ENCODE measurements at regions not wholly inside any gene's neighbourhood (a gene's known extent, or its start where the extent isn't known, plus 50 kb on each side); places are given as distances from the start of the nearest gene placed in this dataset.
"Not testable (repeated sequence)": the region's sequence is repeated elsewhere in the genome, so short reads cannot be mapped to it uniquely, and the experiment has no call there.

DNA sequence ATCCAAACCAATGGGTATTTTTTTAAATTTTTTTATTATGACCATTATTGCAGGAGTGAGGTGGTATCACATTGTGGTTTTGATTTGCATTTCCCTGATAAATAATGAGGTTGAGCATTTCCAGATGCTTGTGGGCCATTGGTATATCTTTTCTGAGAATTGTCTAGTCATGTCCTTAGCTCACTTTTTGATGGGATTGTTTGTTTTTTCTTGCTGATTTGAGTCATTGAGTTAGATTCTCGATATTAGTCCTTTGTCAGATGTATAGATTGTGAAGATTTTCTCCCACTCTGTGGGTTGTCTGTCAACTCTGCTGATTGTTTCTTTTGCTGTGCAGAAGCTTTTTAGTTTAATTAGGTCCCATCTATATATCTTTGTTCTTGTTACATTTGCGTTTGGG is 388.9 kb downstream of the DAD1 start:
- ATAC-seq; intact Hi-C loops (cut with DNase I); DNase-seq (ENCODE audit: low spot score): not testable (repeated sequence)

DNA sequence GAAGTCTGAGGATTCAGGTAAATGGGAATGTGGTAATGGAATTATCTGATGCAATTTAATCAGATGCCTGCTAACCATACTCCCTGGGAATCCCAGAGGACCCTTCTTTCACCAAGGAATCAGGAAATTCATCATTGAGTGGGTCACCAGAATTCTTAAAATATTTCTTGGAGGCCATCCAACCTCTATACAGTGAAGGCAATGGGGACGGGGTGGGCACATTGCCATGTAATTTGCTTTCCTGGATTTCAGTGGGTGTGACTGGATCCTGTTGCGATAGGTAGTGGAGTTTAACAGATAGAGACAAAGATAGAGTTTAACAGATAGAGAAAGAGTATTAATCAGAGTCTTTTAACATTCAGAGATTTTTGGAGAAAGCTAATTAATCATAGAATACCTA is 394.4 kb downstream of the DAD1 start:
- intact Hi-C loops (cut with DNase I), result no loop called here
- no peak for ATAC-seq
- no peak for DNase-seq (ENCODE audit: low spot score)

DNA sequence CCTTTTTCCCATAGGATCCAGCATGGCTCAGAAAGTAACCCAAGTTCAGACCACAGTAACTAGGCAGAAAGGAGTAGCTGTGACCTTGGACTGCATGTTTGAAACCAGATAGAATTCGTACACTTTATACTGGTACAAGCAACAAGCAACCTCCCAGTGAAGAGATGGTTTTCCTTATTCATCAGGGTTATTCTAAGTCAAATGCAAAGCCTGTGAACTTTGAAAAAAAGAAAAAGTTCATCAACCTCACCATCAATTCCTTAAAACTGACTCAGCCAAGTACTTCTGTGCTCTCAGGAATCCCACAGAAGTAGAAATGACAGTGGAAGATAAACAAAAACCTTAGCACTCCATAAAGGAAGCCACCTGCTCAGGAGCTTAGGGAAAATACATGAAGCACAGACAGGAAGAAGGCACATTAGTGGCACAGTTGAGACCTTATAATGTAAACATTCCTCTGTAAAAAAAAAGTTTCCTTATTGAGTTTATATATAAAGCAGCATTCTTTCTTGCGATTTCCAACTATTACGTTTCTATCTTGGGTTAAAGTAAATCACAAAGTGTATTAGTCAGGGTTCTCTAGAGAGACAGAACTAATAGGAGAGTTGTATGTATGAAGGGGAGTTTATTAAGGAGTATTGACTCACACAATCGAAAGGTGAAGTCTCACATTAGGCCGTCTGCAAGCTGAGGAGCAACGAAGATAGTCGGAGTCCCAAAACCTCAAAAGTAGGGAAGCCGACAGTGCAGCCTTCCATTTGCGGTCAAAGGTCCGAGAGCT is 398.4 kb downstream of the DAD1 start:
- ATAC-seq, result peak; percentile 84
- intact Hi-C loops (cut with DNase I), result no loop called here
- DNase-seq (ENCODE audit: low spot score), result no peak

GRCh38 chr14:22189881-22190280 is 399.1 kb downstream of the DAD1 start:
- no peak for ATAC-seq
- no peak for DNase-seq (ENCODE audit: low spot score)
- intact Hi-C loops (cut with DNase I), result no loop called here

DNA sequence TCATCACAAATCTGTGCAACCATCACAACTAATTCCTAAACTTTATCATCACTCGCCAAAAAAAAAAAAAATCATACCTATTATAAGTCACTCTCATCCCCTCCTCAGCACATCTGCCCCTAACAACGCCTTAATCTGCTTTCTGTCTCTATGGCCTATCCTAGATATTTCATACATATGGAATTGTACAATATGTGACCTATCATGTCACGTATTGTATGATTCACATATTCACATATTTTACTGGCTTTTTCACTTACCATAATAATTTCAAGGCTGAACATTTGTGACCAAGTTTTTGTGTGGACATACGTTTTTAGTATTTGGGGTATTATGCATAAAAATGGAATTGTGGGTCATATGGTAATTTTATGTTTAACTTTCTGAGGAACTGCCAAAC is 400.7 kb downstream of the DAD1 start:
- no peak for ATAC-seq
- intact Hi-C loops (cut with DNase I), result no loop called here

GRCh38 chr14:22185789-22186188 is 403.2 kb downstream of the DAD1 start:
- intact Hi-C loops (cut with DNase I), result no loop called here
- no peak for ATAC-seq

More for the DNA sequence above, 400.7 kb downstream of the DAD1 start:
- no peak for DNase-seq (ENCODE audit: low spot score)

DNA sequence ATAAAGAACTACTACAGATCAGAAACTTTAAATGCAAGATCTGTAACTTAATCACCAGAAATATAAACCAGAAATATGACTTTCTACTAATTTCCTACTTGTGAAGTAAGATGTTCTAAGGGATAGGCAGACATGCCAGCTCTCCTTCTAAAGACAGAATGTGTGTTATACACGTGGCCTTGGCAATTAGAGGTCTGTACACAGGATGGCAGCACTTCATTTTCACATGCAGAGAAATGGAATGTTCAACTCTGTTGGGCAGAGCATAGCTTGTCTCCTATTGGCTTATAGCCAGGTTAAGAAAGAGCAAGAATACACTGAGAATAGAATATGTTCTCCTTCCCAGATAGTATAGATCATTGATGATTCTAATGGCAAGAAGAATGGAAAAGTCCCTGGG is 403.8 kb downstream of the DAD1 start:
- no peak for ATAC-seq

More at GRCh38 chr14:22185789-22186188, 403.2 kb downstream of the DAD1 start:
- DNase-seq (ENCODE audit: low spot score), result no peak

GRCh38 chr14:22184830-22185168 is 404.2 kb downstream of the DAD1 start:
- intact Hi-C loops (cut with DNase I), result no loop called here
- ATAC-seq (no peak), DNase-seq (ENCODE audit: low spot score) (no peak)

More for the DNA sequence above, 403.8 kb downstream of the DAD1 start:
- intact Hi-C loops (cut with DNase I), result no loop called here
- DNase-seq (ENCODE audit: low spot score), result no peak

DNA sequence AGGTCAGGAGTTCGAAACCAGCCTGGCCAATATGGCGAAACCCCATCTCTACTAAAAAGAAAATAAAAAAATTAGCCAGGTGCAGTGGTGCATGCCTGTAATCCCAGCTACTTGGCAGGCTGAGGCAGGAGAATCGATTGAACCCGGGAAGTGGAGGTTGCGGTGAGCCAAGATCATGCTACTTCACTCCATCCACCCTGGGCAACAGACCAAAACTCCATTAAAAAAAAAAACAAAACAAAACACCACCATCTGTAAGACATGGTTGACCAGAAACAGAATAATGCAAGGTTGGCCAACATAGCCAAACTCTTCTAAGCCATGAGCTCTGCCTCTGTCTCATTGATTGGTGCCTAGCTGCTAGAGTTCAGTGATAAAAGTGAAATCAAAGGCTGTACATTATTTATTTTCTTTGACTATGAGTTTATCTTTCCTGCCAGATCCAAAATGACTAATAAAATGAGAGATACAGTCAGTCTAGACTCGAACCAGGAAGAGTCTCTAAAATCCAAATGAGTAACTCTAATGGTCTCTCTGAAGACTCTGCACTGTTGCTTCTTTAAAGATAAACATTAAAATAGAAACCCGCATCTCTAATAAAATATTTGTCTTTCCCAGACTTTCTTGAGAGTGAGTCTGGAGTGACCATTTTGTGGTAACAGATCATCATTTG is 404.7 kb downstream of the DAD1 start:
- DNase-seq (ENCODE audit: low spot score) (no peak), ATAC-seq (no peak)
- intact Hi-C loops (cut with DNase I), result no loop called here

- intact Hi-C loops (cut with DNase I), result no loop called here
- no peak for ATAC-seq
- DNase-seq (ENCODE audit: low spot score), result no peak
Measured at GRCh38 chr14:22180045-22180444, 409.0 kb downstream of the DAD1 start.

GRCh38 chr14:22179190-22179589 is 409.8 kb downstream of the DAD1 start:
- intact Hi-C loops (cut with DNase I), result no loop called here
- ATAC-seq (peak; percentile 61), DNase-seq (ENCODE audit: low spot score) (no peak)

DNA sequence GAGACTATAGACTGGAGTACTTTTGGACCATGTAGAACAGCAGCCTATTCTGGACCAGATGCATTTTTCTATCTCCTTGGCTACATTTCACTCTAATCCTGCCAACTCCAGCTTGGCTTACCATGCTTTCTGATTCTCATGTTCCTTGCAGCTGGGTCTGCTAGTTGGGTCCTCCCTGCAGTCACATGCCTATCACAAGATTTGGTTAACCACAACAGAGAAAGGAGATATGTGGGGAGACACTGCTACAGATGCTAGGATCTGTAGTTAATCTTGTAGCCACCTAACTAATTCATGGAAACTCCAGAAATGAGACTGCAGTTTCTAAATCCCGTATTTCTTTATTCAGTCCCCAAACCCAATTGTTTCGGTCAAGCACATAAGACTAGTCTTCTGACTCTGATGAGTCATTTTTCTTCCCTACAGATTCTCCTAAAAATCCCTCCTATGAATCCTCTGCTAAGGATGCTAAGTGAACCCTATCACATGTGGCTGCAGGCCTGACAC is 410.6 kb downstream of the DAD1 start:
- peak; percentile 84 for ATAC-seq
- no peak for DNase-seq (ENCODE audit: low spot score)
- intact Hi-C loops (cut with DNase I), result no loop called here

DNA sequence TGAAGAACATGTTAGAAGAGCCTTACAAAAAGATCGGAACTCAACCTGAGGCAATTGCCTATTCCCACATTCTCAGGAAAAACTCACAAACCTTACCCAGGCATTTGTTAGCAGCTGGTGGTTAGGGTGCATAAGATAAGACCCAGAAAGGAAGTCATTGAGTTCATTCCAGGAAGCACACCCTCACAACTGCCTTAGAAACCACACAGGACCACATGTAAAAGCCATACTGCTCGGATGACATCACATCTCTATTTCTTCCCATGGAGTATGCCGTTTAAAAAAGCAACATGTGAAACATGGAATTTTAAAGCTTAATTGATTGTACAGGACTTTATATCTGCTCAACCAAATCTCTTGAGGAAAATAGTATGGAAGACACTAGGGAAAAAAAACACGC is 411.2 kb downstream of the DAD1 start:
- ATAC-seq (no peak), DNase-seq (ENCODE audit: low spot score) (no peak)
- intact Hi-C loops (cut with DNase I), result no loop called here

- ATAC-seq, result no peak
- no peak for DNase-seq (ENCODE audit: low spot score)
- intact Hi-C loops (cut with DNase I), result no loop called here
Measured at GRCh38 chr14:22176957-22177356, 412.1 kb downstream of the DAD1 start.

- intact Hi-C loops (cut with DNase I); ATAC-seq; DNase-seq (ENCODE audit: low spot score): not testable (repeated sequence)
Measured at GRCh38 chr14:22175278-22175558, 413.8 kb downstream of the DAD1 start.

DNA sequence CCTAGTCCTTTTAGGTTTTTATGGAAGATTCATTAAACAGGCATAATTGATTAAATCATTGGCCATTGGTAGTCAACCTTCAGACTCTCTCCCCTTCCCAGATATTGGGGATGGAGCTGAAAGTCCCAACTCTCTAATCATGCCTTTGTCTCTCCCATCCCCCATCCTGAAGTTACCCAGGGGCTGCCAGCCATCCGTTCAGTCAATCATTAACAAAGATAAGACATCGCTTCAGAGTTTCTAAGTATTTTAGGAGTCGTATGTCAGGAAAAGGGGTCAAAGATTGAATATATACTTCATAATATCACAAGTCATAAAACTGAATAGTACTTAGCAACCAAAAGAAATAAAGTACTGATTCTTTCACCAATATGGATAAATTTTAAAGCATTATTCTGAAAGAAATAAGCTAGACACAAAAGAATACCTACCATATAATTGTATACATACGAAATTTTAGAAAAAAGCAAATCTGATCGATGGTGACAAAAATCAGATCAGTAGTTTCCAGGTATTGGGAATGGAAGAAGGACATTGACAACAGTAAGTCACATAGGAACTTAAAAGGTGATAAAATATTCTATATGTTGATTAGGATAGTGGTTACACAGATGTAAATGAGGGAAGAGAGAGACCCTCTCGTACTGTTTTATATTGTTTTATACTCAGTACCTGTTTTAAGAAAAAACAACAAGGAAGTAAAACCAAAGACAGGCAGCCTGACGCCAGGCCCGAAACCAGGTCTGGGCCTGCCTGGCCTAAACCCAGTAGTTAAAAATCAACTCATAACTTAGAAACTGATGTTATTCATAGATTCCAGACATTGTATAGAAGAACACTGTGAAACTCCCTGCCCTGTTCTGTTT is 414.4 kb downstream of the DAD1 start:
- no peak for ATAC-seq
- no peak for DNase-seq (ENCODE audit: low spot score)
- intact Hi-C loops (cut with DNase I), result no loop called here

GRCh38 chr14:22168092-22168955 is 420.7 kb downstream of the DAD1 start:
- intact Hi-C loops (cut with DNase I), result no loop called here
- no peak for ATAC-seq
- no peak for DNase-seq (ENCODE audit: low spot score)

DNA sequence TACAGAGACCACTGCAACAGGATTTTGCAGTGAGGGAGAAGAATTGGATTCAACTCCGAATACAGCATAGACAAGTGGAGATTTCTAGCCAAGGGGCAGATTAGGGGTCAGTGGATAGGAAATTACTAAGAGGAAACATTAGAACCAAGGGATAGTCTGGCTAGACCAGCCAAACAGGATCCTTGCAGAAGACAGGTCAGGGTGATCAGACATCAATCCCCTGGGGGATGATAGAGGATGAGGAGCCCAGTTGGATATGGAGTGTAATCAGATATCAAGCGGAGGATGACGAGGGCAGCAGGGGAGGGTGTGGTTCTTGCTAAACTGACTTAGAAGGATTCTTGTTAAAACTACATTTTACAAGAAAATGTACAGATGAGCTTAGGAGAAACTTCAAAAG is 424.4 kb downstream of the DAD1 start:
- intact Hi-C loops (cut with DNase I), result no loop called here
- ATAC-seq (no peak), DNase-seq (ENCODE audit: low spot score) (no peak)

DNA sequence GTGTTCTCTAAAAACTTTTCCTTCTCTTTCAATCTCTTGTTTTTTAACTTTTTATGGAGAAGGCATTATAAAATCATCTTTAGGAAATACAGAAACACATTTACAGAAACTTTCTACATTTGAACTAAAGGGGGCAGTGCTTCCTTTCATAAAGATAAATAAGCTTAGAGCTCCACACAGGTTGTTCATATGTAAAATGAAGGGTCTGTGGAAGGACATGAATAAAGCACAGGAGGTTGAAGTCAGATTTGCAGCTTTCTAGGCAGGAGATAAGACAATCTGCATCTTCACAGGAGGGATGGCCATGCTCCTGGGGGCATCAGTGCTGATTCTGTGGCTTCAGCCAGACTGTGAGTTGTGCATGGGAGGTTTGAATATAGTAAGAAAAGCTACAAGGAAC is 426.0 kb downstream of the DAD1 start:
- ATAC-seq (no peak), DNase-seq (ENCODE audit: low spot score) (no peak)
- intact Hi-C loops (cut with DNase I), result no loop called here
